ENCODE measurements at regions not wholly inside any gene's neighbourhood (a gene's known extent, or its start where the extent isn't known, plus 50 kb on each side); places are given as distances from the start of the nearest gene placed in this dataset.

DNA sequence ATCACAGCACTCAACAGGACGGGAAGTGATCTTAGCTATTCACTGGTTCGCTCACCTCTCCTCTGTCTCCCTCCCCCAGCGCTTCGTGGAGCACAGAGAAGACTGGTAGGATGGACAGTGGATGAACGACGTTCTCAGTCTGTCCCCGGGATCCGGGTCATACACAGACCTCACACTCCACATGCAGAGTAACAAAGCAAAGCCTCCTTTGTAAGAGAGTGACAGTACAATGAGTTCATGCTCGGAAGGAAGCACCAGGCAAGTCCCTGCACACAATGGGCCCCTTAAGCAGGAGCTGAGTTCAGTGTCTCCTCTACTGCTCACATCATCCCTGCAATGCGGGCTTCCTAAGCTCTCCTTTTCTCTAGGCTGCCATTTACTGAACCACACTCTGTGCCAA lies 356.9 kb downstream of the C16orf95 start (continued):
- TF ChIP-seq, protein P1, sequence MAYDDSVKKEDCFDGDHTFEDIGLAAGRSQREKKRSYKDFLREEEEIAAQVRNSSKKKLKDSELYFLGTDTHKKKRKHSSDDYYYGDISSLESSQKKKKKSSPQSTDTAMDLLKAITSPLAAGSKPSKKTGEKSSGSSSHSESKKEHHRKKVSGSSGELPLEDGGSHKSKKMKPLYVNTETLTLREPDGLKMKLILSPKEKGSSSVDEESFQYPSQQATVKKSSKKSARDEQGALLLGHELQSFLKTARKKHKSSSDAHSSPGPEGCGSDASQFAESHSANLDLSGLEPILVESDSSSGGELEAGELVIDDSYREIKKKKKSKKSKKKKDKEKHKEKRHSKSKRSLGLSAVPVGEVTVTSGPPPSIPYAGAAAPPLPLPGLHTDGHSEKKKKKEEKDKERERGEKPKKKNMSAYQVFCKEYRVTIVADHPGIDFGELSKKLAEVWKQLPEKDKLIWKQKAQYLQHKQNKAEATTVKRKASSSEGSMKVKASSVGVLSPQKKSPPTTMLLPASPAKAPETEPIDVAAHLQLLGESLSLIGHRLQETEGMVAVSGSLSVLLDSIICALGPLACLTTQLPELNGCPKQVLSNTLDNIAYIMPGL (CRISPR knock-in tag; IDR thresholded peaks at IDR 0.05) = no peak
- TF ChIP-seq ZNF232 (CRISPR knock-in tag; IDR thresholded peaks at IDR 0.05) (no peak), ELF4 (CRISPR knock-in tag; IDR thresholded peaks at IDR 0.05; ENCODE audit: low read depth) (no peak), ZNF121 (CRISPR knock-in tag; IDR thresholded peaks at IDR 0.05) (no peak)
- TF ChIP-seq, protein P2, sequence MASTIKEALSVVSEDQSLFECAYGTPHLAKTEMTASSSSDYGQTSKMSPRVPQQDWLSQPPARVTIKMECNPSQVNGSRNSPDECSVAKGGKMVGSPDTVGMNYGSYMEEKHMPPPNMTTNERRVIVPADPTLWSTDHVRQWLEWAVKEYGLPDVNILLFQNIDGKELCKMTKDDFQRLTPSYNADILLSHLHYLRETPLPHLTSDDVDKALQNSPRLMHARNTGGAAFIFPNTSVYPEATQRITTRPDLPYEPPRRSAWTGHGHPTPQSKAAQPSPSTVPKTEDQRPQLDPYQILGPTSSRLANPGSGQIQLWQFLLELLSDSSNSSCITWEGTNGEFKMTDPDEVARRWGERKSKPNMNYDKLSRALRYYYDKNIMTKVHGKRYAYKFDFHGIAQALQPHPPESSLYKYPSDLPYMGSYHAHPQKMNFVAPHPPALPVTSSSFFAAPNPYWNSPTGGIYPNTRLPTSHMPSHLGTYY (CRISPR knock-in tag; IDR thresholded peaks at IDR 0.05) = no peak

DNA sequence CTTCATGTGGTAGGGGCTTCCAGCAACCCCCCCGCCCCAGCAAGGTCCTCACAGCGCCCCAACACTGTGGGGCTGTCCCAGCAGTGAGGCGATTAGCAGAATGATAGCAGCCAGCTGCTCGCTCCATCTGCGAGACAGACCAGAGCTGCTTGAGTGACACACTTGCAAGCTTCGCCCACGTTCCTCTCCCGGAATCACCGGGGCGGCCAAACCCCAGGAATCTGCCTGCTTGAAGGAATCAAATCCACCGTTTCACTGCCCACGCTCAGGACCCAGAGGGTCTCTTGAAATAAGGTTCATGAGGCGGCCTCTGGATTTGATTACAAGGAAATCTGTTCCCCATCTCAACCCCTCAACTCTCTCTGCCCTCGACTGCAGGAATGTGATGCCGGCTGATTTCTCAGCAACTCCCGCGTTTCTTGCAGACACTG lies 356.0 kb downstream of the C16orf95 start:
- ATAC-seq (no peak), DNase-seq (ENCODE audit: low spot score) (no peak)
- no peak overlapping the region for H3K4me3 Mint-ChIP-seq
- H3K9me3 Mint-ChIP-seq = no peaks in the 10 kb centered on the region
- CTCF ChIA-PET = interaction anchor here (1.2 kb wide), 1 partner anchor 87 kb away, joined by 3 read pairs; no protein-coding TSS in a partner anchor
- no peaks in the 10 kb centered on the region for H3K36me3 Mint-ChIP-seq
- H3K4me1 Mint-ChIP-seq = no peaks in the 10 kb centered on the region
- H3K27ac Mint-ChIP-seq = no peak overlapping the region
- POLR2A ChIA-PET = no interaction called here
- no peaks in the 10 kb centered on the region for H3K27me3 Mint-ChIP-seq (ENCODE audit: low read depth)
- TF ChIP-seq, protein P3, sequence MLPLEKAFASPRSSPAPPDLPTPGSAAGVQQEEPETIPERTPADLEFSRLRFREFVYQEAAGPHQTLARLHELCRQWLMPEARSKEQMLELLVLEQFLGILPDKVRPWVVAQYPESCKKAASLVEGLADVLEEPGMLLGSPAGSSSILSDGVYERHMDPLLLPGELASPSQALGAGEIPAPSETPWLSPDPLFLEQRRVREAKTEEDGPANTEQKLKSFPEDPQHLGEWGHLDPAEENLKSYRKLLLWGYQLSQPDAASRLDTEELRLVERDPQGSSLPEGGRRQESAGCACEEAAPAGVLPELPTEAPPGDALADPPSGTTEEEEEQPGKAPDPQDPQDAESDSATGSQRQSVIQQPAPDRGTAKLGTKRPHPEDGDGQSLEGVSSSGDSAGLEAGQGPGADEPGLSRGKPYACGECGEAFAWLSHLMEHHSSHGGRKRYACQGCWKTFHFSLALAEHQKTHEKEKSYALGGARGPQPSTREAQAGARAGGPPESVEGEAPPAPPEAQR (CRISPR knock-in tag; IDR thresholded peaks at IDR 0.05) = no peak
- TF ChIP-seq ELF4 (CRISPR knock-in tag; IDR thresholded peaks at IDR 0.05; ENCODE audit: low read depth) (no peak), CBFB (CRISPR knock-in tag; IDR thresholded peaks at IDR 0.05; ENCODE audit: low read depth) (no peak), ZNF317 (CRISPR knock-in tag; IDR thresholded peaks at IDR 0.05; ENCODE audit: borderline replicate concordance, low read depth) (no peak), NR1H2 (CRISPR knock-in tag; IDR thresholded peaks at IDR 0.05) (no peak)
- TF ChIP-seq, protein P4, sequence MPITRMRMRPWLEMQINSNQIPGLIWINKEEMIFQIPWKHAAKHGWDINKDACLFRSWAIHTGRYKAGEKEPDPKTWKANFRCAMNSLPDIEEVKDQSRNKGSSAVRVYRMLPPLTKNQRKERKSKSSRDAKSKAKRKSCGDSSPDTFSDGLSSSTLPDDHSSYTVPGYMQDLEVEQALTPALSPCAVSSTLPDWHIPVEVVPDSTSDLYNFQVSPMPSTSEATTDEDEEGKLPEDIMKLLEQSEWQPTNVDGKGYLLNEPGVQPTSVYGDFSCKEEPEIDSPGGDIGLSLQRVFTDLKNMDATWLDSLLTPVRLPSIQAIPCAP (CRISPR knock-in tag; IDR thresholded peaks at IDR 0.05) = no peak
- TF ChIP-seq, protein P5, sequence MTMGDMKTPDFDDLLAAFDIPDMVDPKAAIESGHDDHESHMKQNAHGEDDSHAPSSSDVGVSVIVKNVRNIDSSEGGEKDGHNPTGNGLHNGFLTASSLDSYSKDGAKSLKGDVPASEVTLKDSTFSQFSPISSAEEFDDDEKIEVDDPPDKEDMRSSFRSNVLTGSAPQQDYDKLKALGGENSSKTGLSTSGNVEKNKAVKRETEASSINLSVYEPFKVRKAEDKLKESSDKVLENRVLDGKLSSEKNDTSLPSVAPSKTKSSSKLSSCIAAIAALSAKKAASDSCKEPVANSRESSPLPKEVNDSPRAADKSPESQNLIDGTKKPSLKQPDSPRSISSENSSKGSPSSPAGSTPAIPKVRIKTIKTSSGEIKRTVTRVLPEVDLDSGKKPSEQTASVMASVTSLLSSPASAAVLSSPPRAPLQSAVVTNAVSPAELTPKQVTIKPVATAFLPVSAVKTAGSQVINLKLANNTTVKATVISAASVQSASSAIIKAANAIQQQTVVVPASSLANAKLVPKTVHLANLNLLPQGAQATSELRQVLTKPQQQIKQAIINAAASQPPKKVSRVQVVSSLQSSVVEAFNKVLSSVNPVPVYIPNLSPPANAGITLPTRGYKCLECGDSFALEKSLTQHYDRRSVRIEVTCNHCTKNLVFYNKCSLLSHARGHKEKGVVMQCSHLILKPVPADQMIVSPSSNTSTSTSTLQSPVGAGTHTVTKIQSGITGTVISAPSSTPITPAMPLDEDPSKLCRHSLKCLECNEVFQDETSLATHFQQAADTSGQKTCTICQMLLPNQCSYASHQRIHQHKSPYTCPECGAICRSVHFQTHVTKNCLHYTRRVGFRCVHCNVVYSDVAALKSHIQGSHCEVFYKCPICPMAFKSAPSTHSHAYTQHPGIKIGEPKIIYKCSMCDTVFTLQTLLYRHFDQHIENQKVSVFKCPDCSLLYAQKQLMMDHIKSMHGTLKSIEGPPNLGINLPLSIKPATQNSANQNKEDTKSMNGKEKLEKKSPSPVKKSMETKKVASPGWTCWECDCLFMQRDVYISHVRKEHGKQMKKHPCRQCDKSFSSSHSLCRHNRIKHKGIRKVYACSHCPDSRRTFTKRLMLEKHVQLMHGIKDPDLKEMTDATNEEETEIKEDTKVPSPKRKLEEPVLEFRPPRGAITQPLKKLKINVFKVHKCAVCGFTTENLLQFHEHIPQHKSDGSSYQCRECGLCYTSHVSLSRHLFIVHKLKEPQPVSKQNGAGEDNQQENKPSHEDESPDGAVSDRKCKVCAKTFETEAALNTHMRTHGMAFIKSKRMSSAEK (CRISPR knock-in tag; IDR thresholded peaks at IDR 0.05; ENCODE audit: borderline replicate concordance) = no peak
- TF ChIP-seq, protein P6, sequence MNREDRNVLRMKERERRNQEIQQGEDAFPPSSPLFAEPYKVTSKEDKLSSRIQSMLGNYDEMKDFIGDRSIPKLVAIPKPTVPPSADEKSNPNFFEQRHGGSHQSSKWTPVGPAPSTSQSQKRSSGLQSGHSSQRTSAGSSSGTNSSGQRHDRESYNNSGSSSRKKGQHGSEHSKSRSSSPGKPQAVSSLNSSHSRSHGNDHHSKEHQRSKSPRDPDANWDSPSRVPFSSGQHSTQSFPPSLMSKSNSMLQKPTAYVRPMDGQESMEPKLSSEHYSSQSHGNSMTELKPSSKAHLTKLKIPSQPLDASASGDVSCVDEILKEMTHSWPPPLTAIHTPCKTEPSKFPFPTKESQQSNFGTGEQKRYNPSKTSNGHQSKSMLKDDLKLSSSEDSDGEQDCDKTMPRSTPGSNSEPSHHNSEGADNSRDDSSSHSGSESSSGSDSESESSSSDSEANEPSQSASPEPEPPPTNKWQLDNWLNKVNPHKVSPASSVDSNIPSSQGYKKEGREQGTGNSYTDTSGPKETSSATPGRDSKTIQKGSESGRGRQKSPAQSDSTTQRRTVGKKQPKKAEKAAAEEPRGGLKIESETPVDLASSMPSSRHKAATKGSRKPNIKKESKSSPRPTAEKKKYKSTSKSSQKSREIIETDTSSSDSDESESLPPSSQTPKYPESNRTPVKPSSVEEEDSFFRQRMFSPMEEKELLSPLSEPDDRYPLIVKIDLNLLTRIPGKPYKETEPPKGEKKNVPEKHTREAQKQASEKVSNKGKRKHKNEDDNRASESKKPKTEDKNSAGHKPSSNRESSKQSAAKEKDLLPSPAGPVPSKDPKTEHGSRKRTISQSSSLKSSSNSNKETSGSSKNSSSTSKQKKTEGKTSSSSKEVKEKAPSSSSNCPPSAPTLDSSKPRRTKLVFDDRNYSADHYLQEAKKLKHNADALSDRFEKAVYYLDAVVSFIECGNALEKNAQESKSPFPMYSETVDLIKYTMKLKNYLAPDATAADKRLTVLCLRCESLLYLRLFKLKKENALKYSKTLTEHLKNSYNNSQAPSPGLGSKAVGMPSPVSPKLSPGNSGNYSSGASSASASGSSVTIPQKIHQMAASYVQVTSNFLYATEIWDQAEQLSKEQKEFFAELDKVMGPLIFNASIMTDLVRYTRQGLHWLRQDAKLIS (CRISPR knock-in tag; IDR thresholded peaks at IDR 0.05; ENCODE audit: borderline replicate concordance) = no peak
